ENCODE measurements at regions not wholly inside any gene's neighbourhood (a gene's known extent, or its start where the extent isn't known, plus 50 kb on each side); places are given as distances from the start of the nearest gene placed in this dataset.

DNA sequence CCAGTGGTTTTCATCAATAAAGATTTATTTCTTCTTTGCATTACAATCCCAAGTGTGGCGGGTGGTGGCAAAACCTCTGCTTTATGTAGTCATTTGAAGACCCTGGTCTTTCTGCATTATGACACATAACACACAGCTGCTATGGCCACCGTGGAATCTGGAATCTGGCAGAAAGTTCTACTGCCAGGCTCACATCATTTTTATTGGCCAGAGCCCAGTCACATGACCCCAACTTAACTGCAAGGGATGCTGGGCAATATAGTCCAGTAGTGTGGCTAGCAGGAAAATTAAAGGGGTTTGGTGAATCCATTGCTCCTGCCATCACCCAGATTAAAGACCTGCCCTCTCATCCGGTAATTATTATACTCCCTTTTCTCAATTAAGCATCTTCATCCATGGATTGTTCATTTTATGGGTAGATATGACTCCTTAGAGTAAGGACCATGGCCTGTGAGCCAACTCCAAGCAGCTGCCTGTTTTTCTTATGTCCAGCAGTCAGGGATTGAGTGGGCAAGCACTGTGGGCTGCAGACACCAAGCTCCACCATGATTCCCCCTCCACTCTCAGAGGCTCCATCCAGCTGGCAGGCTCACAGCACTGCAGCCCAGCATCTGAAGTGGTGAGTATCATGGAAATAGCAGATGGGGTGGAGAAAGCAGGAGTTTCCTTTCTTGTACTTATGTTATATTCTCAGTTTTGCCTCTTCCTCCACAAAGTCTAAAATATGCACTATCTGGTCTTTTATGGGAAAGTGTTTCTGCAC, 1030.7 kb downstream of the AACS start:
- H3K27me3 Mint-ChIP-seq (ENCODE audit: low read depth): no peaks in the 10 kb centered on the region
- no peaks in the 10 kb centered on the region for H3K4me1 Mint-ChIP-seq
- no peak overlapping the region for H3K4me3 Mint-ChIP-seq
- peaks cover 26% of the 10 kb centered on the region for H3K9me3 Mint-ChIP-seq
- H3K27ac Mint-ChIP-seq: no peak overlapping the region
- H3K36me3 Mint-ChIP-seq: no peaks in the 10 kb centered on the region
- TF ChIP-seq, protein P1, sequence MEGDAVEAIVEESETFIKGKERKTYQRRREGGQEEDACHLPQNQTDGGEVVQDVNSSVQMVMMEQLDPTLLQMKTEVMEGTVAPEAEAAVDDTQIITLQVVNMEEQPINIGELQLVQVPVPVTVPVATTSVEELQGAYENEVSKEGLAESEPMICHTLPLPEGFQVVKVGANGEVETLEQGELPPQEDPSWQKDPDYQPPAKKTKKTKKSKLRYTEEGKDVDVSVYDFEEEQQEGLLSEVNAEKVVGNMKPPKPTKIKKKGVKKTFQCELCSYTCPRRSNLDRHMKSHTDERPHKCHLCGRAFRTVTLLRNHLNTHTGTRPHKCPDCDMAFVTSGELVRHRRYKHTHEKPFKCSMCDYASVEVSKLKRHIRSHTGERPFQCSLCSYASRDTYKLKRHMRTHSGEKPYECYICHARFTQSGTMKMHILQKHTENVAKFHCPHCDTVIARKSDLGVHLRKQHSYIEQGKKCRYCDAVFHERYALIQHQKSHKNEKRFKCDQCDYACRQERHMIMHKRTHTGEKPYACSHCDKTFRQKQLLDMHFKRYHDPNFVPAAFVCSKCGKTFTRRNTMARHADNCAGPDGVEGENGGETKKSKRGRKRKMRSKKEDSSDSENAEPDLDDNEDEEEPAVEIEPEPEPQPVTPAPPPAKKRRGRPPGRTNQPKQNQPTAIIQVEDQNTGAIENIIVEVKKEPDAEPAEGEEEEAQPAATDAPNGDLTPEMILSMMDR (IDR thresholded peaks at IDR 0.05; ENCODE audit: unreplicated experiment): no peak
- no peak for DNase-seq (ENCODE audit: low spot score in 2 of 2, unreplicated experiment in 2 of 2)

DNA sequence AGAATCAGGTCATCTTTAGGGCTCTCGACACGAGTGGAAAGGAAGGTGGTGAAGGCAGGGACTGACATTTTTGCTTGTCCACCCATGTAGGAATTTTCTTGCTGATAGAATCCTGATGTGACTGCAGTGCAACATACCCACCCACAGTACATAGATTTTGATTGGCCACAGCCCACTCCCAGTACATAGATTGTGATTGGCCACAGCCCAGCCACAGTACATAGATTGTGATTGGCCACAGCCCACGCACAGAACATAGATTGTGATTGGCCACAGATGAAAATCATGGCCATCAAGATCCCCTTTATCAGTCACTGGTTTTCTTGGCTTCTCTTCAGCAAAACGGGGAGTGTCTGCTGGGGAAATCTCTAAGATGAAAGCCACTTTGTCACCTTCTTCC, 1041.5 kb downstream of the AACS start:
- Mint-ChIP-seq H3K4me1 (no peaks in the 10 kb centered on the region), H3K36me3 (no peaks in the 10 kb centered on the region), H3K9me3 (peaks cover 14% of the 10 kb centered on the region), H3K4me3 (no peak overlapping the region), H3K27ac (no peak overlapping the region), H3K27me3 (ENCODE audit: low read depth) (no peaks in the 10 kb centered on the region)
- TF ChIP-seq, protein P1 (IDR thresholded peaks at IDR 0.05; ENCODE audit: unreplicated experiment): no peak
- DNase-seq (ENCODE audit: low spot score in 2 of 2, unreplicated experiment in 2 of 2): no peak

DNA sequence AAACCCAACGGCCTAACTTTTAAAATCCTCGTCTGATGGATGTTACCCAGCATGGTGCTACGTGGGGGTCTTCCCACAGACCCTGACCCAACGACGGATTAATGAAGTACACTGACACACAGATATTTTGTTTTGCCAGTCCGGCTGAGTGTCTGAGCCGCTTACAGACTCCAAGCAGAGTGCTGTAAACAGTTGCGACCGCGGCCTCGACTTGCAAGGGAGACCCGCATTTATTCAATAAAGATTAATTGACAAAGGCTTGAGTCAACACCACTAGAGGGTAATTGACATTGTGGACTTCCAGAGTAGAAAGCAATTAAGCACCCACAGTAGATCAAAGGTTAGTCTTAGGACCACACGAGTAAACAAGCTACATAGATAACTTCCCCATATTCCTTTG, 1042.4 kb downstream of the AACS start:
- Mint-ChIP-seq H3K36me3 (no peaks in the 10 kb centered on the region), H3K4me1 (no peaks in the 10 kb centered on the region), H3K4me3 (no peak overlapping the region), H3K27me3 (ENCODE audit: low read depth) (no peaks in the 10 kb centered on the region), H3K9me3 (peaks cover 9% of the 10 kb centered on the region), H3K27ac (no peak overlapping the region)
- TF ChIP-seq, protein P1 (IDR thresholded peaks at IDR 0.05; ENCODE audit: unreplicated experiment): no peak
- DNase-seq (ENCODE audit: low spot score in 2 of 2, unreplicated experiment in 2 of 2): no peak

DNA sequence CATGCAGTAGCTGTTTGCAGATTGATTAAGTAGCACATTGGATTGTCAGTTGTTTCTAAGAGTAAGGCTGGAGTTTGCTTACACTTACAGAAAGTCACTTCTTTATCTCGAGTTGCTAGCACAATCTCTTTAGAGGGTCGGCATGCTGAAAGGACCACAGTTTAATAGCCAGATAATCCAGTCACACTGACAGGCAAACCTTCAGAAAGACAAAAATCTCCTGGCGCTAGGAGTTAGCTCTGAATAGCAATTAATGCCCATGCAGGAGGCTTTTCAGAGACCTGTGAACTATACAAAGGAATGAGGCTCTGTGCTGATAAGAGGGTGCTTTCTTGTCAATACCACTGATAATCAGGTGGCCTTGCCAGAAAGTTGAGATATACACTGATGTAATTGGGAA, 1043.0 kb downstream of the AACS start:
- no peak overlapping the region for H3K27ac Mint-ChIP-seq
- peaks cover 9% of the 10 kb centered on the region for H3K9me3 Mint-ChIP-seq
- TF ChIP-seq, protein P1 (IDR thresholded peaks at IDR 0.05; ENCODE audit: unreplicated experiment): no peak
- no peak for DNase-seq (ENCODE audit: low spot score in 2 of 2, unreplicated experiment in 2 of 2)
- no peaks in the 10 kb centered on the region for H3K27me3 Mint-ChIP-seq (ENCODE audit: low read depth)
- no peak overlapping the region for H3K4me3 Mint-ChIP-seq
- H3K36me3 Mint-ChIP-seq: no peaks in the 10 kb centered on the region
- no peaks in the 10 kb centered on the region for H3K4me1 Mint-ChIP-seq

DNA sequence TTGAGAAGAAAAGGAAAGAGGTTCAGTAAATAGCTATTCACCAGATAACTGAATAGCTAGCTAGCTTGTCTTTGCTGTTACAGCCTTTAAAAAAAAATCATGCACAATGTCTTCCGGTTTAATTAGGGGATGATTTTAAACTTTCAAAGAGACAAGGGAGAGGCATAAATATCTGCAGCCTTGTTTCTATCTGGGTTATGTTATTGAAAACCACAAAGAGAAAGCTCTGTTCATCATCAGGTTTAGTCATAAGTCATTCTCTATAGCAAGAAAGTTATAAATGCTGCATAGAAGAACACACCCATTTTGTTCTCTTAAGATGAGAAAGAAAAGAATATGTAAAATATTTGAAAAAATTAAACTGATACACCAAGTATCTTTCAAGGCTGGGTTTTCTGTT, 1046.9 kb downstream of the AACS start:
- H3K27me3 Mint-ChIP-seq (ENCODE audit: low read depth): no peaks in the 10 kb centered on the region
- no peak for DNase-seq (ENCODE audit: low spot score in 2 of 2, unreplicated experiment in 2 of 2)
- H3K27ac Mint-ChIP-seq: no peak overlapping the region
- TF ChIP-seq, protein P1 (IDR thresholded peaks at IDR 0.05; ENCODE audit: unreplicated experiment): no peak
- no peaks in the 10 kb centered on the region for H3K4me1 Mint-ChIP-seq
- no peaks in the 10 kb centered on the region for H3K36me3 Mint-ChIP-seq
- no peak overlapping the region for H3K4me3 Mint-ChIP-seq
- H3K9me3 Mint-ChIP-seq: no peaks in the 10 kb centered on the region

Measured in mesothelial cell of epicardium (in vitro differentiated cells).